ENCODE measurements at regions not wholly inside any gene's neighbourhood (a gene's known extent, or its start where the extent isn't known, plus 50 kb on each side); places are given as distances from the start of the nearest gene placed in this dataset.

DNA sequence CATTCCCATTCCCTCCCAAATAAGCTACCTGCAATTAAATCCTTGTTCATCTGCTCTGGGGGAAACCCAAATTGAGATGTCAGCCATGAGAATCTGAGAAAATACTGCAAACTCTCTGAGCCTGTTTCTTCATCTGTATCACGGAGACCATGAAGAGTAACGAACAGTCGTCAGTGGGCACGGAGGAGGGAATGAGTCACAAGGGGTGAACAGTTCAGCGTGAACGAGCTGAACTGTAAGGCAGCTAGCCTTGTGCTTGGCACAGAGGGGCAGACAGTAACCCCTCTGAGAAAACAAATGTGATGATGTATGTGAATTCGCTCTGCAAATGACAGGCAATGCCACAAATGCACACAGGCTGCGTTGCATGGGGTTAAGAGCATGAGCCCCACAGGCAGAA lies 288.7 kb downstream of the FOXO1 start:
- peak; percentile 28 for DNase-seq

DNA sequence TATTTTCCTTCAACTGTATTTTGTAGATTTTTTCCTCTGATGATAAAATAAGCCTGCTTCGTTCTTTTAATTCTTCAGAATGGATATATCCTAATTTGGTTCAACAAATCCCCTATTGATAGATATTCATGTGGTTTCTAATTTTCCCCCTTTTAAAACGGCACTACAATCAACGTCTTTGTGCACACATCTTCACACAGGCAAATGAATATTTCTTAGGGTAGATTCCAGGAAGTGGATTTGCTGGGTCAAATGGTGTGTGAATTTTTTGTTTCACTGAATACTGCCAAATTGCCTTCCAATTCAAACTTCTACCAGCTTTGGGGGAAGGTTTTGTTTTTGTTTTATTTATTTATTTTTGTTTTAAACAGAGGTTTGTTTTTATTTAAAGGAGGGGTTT lies 287.2 kb downstream of the FOXO1 start:
- DNase-seq: no peak

GRCh38 chr13:40379794-40380578 lies 286.5 kb downstream of the FOXO1 start:
- no peak for DNase-seq

DNA sequence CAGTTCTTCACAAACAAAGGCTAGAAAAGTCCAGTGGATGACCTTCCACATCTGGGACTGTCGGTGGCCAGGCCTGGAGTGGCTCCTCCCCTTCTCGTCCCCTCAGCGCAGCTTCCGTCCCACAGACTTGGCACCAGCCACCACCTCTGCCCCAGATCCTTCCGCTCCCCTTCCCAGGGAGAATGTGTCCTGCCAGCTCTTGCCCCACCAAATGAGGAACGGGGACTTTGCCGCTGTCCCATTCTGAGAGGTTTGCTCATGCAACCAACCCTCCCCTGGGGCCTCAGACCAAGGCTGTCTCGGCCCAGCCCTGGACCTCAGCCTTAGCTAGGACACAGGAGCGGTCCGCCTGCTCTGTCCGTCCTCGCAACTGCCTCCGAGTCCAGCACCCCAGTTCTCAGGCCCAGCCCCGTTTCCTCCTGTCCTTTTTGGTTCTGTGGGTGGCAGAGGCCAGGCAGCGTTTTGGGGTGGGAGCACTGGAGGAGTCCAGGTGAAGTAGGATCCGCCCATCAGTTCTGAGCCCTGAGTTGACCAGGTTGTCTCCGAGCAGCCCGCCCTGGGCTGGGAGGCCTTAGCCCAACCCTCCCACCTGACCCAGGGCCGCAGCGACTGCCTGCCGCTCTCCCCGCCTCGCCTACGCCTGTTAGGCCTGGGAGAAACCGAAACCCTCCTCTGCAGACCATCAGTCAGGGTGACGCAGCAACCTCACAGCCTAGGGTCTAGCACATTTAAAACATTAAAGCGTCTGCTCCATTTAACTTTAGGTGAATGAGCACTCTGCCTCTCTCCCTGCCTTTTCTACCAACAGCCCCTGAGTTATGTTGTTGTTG lies 284.3 kb downstream of the FOXO1 start:
- DNase-seq: no peak

- no peak for DNase-seq
Observed at GRCh38 chr13:40383132-40383531, 283.3 kb downstream of the FOXO1 start.

- no peak for DNase-seq
Observed at GRCh38 chr13:40383885-40384284, 282.6 kb downstream of the FOXO1 start.

GRCh38 chr13:40384976-40385857 lies 281.2 kb downstream of the FOXO1 start:
- DNase-seq: no peak

DNA sequence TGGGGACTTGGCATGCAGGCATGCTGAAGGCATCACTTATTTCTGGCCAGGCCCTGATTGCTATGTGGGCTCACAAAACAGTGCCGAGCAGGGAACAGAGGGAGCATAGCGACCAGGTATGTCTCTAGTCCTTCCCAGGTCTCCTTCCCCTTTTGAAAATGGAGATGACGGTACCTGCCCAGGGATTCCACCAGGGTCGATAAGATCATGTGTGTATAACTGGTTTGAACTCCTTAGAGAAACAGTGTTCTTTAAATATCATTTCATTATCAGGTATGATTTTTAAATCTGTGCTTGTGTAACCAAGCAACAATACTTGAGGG lies 280.6 kb downstream of the FOXO1 start:
- DNase-seq: no peak

- no peak for DNase-seq
Observed at GRCh38 chr13:40386586-40386985, 279.9 kb downstream of the FOXO1 start.

DNA sequence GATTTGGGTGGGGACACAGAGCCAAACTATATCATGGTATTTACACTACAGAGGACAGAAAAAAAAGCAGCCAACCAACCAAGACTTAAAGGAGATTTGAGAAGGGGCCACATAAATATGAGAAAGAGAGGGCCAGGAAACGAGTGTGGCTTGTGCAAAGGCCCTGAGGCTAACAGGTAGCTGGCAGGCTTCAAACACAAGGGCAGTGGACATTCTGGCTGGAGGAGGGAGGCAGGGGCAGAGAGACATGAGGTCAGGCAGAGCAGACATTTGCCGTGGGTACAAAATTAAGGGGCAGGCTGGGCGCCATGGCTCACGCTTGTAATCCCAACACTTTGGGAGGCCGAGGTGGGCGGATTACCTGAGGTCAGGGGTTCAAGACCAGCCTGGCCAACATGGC lies 278.7 kb downstream of the FOXO1 start:
- no peak for DNase-seq

GRCh38 chr13:40388617-40389016 lies 277.8 kb downstream of the FOXO1 start:
- peak; percentile 57 for DNase-seq

DNA sequence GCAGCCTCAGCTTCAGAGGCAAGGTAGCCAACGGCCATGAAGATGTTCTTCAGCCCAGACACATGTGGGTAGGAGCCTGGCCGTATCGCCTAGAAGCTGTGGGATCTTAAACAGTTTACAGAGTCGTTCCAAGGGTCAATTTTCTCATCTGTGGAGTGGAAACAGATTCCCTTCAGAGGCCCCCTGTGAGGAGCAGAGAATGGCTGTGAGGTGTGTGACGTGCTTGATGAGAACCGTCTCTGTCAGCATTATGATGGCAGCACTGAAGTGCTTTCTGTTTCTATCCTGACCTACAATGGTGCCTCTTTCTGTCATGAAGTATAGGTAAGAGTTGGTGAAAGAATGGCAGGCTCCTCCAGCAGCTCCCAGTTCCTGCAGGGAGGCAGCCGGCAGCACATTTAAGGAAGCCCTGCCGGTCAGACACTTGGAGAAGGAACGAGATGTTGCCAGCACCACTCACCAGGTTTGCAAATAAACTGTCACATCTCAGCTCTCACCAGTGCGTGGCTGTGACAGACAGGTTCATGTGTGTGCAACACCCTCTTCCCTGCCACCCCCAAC lies 277.3 kb downstream of the FOXO1 start:
- DNase-seq: peak; percentile 30

- DNase-seq: no peak
Observed at GRCh38 chr13:40390401-40390916, 276.0 kb downstream of the FOXO1 start.

GRCh38 chr13:40391788-40392187 lies 274.7 kb downstream of the FOXO1 start:
- DNase-seq: no peak

DNA sequence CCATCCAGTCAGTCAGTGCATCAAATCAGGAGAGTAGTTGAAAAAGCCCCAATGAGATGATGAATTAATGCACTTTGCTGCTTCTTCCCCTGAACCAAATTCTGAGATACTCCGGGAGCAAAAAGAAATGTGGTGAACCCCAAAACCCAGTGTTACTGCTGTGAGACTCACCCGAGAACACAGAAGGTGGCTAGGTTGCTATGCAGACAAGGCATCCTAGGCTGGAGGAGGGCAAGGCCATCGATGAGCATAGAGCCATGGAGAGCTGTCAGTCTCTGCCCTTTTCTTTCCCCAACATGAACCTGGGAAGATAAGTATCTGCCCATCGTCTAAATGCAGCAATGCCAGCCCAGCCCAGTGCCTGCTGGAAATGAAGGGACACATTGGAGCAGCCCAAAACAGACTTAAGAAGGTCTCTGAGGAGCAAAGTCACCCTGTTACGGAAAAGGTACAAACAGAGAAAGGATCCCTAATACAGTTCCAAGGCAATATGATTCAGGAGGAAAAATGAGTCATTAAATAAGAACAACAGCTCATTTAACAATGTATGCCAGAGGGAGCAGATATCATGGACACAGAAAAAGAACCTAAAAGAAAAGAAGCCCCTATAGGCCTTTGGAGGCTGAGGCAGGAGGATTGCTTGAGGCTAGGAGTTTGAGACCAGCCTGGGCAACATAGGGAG lies 272.0 kb downstream of the FOXO1 start:
- DNase-seq: no peak

DNA sequence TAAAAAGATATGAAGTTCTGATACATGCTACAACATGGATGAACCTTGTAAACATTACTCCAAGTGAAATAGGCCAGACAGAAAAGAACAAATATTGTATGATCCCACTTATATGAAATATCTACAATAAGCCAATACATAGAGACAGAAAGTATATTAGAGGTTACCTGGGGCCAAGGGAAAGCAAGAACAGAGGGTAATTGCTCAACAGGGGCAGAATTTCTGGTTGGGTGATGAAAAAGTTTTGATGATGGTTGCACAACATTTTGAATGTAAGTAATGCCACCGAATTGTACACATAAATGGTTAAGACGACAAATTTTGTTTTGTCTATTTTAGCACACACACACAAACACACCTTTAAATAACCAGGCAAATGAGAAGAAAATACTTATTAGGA lies 268.4 kb downstream of the FOXO1 start:
- no peak for DNase-seq

DNA sequence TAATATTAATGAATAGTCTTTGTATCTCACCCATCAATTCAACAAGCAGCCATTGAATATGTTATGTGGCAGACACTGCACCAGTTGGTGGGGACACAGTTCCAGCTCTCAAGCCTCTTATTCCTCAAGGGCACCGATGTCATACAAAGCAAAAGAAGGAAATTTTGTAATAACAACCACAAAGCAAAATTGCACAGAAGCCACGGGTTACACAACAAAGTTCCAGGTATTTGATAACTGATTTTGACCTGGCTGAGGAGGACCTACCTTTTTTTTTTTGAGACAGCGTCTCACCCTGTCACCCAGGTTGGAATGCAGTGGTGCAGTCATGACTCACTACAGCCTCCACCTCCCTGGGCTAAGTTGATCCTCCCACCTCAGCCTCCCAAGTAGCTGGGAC lies 266.7 kb downstream of the FOXO1 start:
- no peak for DNase-seq

DNA sequence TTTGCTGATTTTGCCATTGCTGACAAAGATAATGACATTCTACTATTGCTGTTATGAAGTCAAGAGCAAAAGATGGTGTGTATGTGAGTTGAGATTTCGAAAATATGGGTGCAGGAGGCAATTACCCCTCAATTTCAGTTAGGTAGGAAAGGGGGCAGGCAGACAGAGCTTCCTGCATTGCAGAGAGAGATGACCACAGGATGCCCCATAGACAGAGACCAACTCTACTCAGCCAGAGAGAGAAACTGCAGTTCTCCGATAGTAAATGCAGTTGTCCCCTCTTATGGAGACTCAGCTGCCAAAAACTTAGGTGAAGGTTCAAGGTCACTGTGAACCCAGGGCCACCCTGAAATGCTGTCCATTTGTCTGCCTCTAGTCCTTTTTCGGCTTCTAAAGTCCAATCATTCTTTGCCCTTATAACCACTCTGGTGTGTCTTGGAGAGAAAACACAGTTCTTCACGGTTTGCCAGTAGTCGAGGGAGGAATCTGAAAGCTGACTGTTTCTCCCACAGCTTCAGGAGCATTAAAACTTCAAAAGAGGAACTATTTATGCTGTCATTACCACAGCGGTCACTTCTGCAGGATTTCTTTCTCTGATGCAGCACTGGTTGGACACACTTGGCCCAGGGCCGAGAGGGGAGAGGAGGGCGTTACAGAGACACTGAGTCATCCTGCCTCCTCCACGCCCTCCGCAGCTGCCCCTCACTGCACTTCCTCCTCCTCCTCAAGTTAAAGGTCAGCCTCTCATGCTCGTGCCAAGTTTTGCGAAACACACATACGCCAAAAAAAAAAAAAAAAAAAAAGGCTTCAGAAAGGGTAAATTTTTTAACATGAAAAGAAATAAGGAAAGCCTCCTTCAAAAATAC lies 264.3 kb downstream of the FOXO1 start:
- peak; percentile 23 for DNase-seq

DNA sequence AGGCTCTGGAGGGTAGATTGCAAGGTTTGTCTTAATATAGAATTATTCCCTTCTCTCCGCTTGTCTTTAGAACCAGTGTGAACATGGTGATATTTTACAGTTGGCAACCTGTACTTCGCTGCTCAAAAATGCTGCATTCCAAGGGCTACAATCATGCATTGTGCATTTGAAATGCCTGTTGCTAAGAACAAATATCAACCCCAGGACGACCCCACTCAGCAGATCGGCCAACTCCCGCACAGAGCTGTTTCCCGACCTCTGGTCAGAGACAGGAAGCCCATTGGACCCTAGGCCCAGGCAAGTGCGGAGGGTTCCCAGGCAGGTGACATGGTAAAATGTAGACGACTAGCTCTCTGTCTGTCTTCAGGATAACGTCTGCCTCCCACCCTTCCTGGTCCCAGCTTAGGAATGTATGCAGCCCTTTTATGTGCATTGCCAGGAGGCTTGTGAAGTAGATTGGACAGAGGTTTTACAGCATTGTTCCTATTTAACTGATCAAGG lies 263.5 kb downstream of the FOXO1 start:
- DNase-seq: no peak

- no peak for DNase-seq
Observed at GRCh38 chr13:40403509-40404241, 262.8 kb downstream of the FOXO1 start.
